NOMO-1 treated with dmso at 0.1 percent for 144 hours (cell line): ENCODE measurements at regions not wholly inside any gene's neighbourhood (a gene's known extent, or its start where the extent isn't known, plus 50 kb on each side); places are given as distances from the start of the nearest gene placed in this dataset.
"Not testable (repeated sequence)": the region's sequence is repeated elsewhere in the genome, so short reads cannot be mapped to it uniquely, and the experiment has no call there.

Experiments used
- DNase-seq: peaks from one replicate; lab custom pipeline; 2025; ENCODE audit not compliant: unreplicated experiment; lab: John Stamatoyannopoulos, UW

GRCh38 chr7:119545118-119545517, 727.9 kb upstream of the KCND2 start:
- no peak for DNase-seq

- DNase-seq = no peak
Measured at GRCh38 chr7:119555788-119556187, 717.2 kb upstream of the KCND2 start.

- no peak for DNase-seq
Measured at GRCh38 chr7:119556436-119556835, 716.5 kb upstream of the KCND2 start.

GRCh38 chr7:119561751-119562150, 711.2 kb upstream of the KCND2 start:
- no peak for DNase-seq

GRCh38 chr7:119562839-119563238, 710.1 kb upstream of the KCND2 start:
- DNase-seq = no peak

GRCh38 chr7:119571666-119572065, 701.3 kb upstream of the KCND2 start:
- no peak for DNase-seq

GRCh38 chr7:119572132-119572531, 700.8 kb upstream of the KCND2 start:
- DNase-seq = no peak

GRCh38 chr7:119572541-119572940, 700.4 kb upstream of the KCND2 start:
- DNase-seq = no peak

- DNase-seq = no peak
Measured at GRCh38 chr7:119578116-119578515, 694.9 kb upstream of the KCND2 start.

- DNase-seq = no peak
Measured at GRCh38 chr7:119594956-119595355, 678.0 kb upstream of the KCND2 start.

- DNase-seq = no peak
Measured at GRCh38 chr7:119596651-119597050, 676.3 kb upstream of the KCND2 start.

- no peak for DNase-seq
Measured at GRCh38 chr7:119606297-119606696, 666.7 kb upstream of the KCND2 start.

- no peak for DNase-seq
Measured at GRCh38 chr7:119620769-119621168, 652.2 kb upstream of the KCND2 start.

GRCh38 chr7:119623427-119623826, 649.5 kb upstream of the KCND2 start:
- no peak for DNase-seq

- DNase-seq = no peak
Measured at GRCh38 chr7:119630406-119630969, 642.5 kb upstream of the KCND2 start.

GRCh38 chr7:119633812-119634211, 639.2 kb upstream of the KCND2 start:
- not testable (repeated sequence) for DNase-seq

- no peak for DNase-seq
Measured at GRCh38 chr7:119640326-119640725, 632.6 kb upstream of the KCND2 start.

- DNase-seq = no peak
Measured at GRCh38 chr7:119640861-119641260, 632.1 kb upstream of the KCND2 start.

- DNase-seq = no peak
Measured at GRCh38 chr7:119643558-119643957, 629.4 kb upstream of the KCND2 start.

- no peak for DNase-seq
Measured at GRCh38 chr7:119647286-119647685, 625.7 kb upstream of the KCND2 start.

GRCh38 chr7:119648752-119649151, 624.2 kb upstream of the KCND2 start:
- not testable (repeated sequence) for DNase-seq

- no peak for DNase-seq
Measured at GRCh38 chr7:119660080-119660479, 612.9 kb upstream of the KCND2 start.

GRCh38 chr7:119664601-119665000, 608.4 kb upstream of the KCND2 start:
- no peak for DNase-seq

GRCh38 chr7:119665796-119666195, 607.2 kb upstream of the KCND2 start:
- no peak for DNase-seq
